HG02623 (cell line): ENCODE measurements at regions not wholly inside any gene's neighbourhood (a gene's known extent, or its start where the extent isn't known, plus 50 kb on each side); places are given as distances from the start of the nearest gene placed in this dataset.
"Not testable (repeated sequence)": the region's sequence is repeated elsewhere in the genome, so short reads cannot be mapped to it uniquely, and the experiment has no call there.

Source experiments
- ATAC-seq: cut with Tn5 transposase; IDR thresholded peaks from one replicate; pipeline ENCODE4 v1.9.1; 2021; ENCODE audit warnings: moderate library complexity; ENCODE audit not compliant: unreplicated experiment

DNA sequence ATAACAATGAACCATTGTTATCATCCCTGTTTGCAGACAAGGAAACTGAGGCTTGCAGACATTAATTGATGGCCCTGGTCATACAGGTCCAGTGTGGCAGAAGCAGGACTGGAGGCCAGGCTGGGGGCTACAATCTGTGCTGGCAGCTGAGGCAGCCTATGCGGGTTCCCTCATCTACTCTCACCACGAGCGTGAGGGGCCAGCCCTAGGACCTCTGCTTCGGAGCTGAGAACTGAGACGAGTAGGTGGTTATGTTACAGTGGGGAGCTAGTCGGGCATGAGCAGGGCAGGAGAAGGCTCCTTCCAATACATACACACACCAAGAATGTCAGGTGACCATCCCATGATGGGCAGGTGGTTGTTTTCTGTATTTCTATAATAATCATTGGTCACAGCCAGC, 82.2 kb upstream of the ASB18 start:
- no peak for ATAC-seq

GRCh38 chr2:236348279-236348678, 84.1 kb upstream of the ASB18 start:
- no peak for ATAC-seq

DNA sequence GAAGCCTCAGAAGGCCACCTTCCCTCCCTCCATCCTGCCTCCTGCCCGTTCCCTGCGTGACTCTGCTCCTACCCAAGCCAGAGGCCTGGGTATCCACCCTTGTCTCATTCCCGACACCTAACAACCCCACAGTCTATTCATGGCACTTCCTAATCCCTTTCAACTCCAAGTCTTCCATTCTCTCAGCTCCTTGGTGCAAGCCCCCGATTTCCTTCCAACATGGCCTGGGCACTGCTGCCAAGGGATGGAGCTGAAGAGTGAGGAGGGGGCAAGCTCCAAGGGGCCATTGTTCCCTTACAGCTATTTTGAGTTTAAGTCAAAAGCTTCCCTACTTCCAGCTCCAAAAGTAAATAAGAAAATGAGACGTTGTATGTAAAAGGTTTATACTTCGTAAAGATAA, 84.8 kb upstream of the ASB18 start:
- no peak for ATAC-seq

DNA sequence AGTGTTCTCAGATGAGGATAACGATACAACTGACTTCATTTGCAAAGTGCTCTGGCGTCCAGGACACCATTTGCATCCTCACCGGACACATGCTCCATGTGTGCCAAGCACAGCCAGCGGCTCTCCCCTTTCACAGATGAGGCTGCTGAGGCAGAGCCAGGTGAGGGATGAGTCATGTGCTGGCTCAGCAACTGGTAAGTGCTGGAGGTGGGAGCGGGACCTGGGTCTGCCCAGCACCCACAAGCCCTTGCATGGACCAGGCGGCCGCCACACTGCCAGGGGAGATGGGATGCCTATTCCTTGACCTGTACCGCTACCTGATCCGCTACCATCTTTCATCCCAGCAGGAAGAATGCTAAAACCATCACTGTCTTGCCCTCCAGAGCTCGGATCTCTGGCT, 86.2 kb upstream of the ASB18 start:
- no peak for ATAC-seq

- no peak for ATAC-seq
Observed at GRCh38 chr2:236351966-236352525, 87.8 kb upstream of the ASB18 start.

- ATAC-seq = no peak
Observed at GRCh38 chr2:236352761-236353593, 88.8 kb upstream of the ASB18 start.

- ATAC-seq = no peak
Observed at GRCh38 chr2:236353594-236353942, 89.4 kb upstream of the ASB18 start.

- no peak for ATAC-seq
Observed at GRCh38 chr2:236354056-236354940, 90.1 kb upstream of the ASB18 start.

DNA sequence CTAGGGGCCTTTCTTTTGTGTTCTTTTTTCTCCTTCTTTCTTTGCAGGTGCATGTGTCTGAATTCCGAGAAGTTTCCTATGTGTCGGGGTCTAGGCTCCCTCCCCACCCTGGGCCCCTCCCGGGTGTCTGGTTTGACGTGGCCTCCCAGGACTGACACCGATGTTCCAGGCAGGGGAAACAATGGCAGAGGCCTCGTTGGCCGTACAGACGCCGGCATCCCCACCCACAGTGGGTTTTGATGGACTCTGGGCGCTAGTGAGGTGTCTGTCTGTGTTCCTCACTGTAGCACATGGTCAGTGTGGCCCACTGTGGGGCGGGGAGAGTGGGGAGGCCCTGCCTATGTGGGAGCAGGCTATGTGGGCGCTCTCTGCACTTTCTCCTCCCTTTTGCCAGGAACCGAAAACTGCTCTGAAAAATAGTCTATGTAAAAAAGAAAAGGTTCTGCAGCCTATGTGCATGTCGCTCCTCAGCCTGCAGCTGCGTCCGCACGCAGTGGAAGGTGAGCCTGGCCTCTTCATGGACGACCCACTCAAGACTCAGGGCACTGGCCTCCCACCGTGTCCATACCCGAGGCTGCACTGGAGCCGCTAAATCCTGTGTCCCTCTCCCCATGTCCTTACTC, 90.9 kb upstream of the ASB18 start:
- no peak for ATAC-seq

DNA sequence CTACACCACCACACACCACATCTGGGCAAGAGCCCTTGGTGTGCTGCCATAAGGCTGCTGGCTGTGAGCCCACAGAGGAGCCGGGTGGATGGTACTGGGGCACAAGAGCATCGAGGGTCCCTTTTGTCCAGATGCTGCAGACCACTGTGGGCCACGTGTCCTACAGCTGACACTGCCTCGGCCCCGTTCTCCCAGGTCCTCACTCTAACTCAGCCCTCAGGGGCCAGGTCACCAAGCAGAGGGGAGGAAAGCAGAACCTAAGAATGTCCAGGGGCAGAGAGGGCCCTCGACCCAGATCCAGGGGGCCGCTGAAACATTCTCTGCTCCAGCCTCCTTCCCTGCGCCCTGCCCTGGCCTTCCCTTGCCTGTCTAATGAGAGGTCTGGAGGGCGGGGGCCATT, 91.7 kb upstream of the ASB18 start:
- no peak for ATAC-seq

DNA sequence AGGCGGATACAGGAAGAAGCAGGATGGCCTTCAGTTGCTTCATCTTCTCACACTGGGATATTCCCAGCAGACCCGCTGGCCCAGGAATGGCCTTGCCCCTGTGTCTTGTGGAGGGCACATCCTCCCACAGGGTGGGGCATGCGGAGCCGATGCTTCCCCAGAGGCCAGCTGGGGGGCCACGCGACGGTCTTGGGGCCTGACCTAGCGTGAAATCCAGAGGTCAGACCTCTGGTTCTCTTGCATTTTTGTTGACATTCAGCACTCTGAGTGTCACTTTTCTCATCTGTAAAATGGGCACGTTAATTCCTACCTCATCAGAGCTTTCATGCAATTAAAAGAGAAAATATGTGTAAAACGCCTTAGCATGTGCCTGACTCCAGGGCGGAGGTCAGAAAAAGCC, 92.1 kb upstream of the ASB18 start:
- not testable (repeated sequence) for ATAC-seq

DNA sequence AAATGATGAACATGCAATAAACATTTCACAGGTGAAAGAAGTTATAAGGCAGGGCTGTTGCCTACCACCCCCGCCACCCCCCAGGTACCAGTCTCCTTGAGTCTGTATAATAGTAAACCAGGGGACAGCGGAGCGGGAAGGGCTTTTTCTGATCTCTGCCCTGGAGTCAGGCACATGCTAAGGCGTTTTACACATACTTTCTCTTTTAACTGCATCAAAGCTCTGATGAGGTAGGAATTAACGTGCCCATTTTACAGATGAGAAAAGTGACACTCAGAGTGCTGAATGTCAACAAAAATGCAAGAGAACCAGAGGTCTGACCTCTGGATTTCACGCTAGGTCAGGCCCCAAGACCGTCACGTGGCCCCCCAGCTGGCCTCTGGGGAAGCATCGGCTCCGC, 94.3 kb upstream of the ASB18 start:
- ATAC-seq = not testable (repeated sequence)

- ATAC-seq = no peak
Observed at GRCh38 chr2:236359426-236360045, 95.3 kb upstream of the ASB18 start.

DNA sequence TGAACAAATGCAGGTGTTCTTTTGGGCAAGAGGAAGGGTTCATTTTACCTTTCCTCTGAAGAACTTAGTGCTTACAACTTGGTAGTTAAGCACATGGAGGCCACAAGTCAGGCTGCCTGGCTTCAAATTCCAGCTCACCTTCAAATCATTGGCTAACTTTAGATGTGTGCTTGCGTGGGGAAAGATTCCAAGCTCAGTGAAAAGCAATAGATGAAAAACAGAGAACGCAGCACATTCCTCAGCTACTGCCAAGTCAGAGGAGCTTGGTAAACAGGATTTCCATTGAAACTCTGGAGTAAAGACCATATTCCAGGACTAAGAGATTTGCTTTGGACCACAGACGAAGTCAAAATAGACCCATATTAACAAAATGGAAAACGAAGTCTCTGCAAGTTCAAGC, 96.3 kb upstream of the ASB18 start:
- no peak for ATAC-seq

DNA sequence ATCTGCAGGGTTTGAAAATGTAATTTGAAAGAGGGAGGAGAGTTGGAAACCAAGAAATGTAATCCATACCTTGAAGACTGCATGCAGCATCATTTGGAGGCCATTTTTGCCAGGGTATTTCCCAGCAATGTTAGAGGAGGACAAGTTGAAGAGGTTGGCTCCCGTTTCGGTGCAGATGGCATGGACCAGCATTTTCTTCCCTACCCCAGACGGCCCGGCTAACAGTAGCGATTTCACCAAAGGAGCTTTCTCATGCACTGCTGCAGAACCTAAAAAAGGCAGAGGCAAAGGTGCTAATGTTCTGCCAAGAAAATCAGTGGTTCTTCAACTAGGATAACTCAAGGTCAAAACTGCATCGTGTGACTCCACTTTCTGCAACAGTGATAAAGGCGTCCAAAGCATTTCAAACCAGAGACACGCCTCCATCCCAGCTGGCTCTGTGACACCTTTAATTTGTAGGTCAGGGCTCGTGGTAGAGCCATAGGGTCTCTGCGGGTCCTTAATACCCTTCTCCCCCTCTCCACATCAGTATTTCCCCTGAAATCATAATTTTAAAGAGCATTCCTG, 99.6 kb upstream of the ASB18 start:
- no peak for ATAC-seq

DNA sequence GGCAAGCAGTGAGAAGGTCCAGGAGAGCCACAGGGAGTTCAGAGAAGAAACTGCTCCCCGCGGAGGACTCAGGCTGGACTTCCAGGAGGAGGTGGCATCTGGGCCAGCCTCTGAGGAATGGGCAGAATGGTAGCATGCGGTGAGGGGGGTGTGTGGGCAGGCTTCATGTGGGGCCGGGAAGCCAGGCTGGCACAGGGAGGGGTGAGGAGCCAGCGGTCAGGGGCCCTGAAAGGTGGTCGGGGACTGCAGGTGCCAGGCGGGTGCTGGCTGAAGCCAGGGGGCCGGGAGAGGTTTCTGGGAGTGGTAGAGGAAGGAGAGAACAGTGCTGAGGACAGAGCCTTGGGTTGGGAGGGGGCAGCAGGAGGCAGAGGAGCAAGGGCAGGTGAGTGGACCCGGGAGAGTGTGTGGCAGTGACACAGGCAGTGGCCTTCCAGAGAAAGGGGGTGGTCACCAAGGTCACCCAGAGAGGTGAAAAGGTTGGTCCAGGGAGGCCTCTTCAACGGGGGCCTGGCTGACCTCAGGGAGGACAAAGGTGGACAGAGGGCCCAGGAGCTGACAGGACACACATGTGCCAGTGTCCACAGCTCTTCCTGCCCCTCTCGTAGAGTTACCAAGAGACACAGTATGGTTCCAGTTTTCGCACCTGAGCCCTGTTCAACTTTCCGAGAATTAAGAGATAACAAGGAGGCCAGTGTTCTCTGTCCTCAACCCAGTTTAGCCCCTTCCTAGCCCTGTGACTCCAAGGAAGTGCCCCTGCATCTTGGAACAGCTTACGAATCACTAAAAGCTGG, 101.2 kb upstream of the ASB18 start:
- ATAC-seq = no peak

- no peak for ATAC-seq
Observed at GRCh38 chr2:236366049-236366387, 101.8 kb upstream of the ASB18 start.

- ATAC-seq = no peak
Observed at GRCh38 chr2:236366397-236366796, 102.2 kb upstream of the ASB18 start.

- no peak for ATAC-seq
Observed at GRCh38 chr2:236367506-236368289, 103.5 kb upstream of the ASB18 start.
